OCI-LY1 (cell line): ENCODE measurements at regions not wholly inside any gene's neighbourhood (a gene's known extent, or its start where the extent isn't known, plus 50 kb on each side); places are given as distances from the start of the nearest gene placed in this dataset.

Source experiments
- EZH2 ChIP-seq: fragments of 200-600 bp; sonication (generic), shearing (Covaris generic); IDR thresholded peaks from 2 replicates; pipeline ENCODE4 v1.8.0; 2017; ENCODE audit warnings: borderline replicate concordance, mixed run types, mild to moderate bottlenecking, antibody characterized with exemption, low read length, moderate library complexity, mixed read lengths
- TF ChIP-seq, protein P1 (sequence below): fragments of 200-600 bp; sonication (generic), shearing (Covaris generic); IDR thresholded peaks from 2 replicates; pipeline ENCODE4 v1.5.1; 2017; ENCODE audit warnings: mild to moderate bottlenecking, antibody characterized with exemption, low read length, moderate library complexity, mixed read lengths

DNA sequence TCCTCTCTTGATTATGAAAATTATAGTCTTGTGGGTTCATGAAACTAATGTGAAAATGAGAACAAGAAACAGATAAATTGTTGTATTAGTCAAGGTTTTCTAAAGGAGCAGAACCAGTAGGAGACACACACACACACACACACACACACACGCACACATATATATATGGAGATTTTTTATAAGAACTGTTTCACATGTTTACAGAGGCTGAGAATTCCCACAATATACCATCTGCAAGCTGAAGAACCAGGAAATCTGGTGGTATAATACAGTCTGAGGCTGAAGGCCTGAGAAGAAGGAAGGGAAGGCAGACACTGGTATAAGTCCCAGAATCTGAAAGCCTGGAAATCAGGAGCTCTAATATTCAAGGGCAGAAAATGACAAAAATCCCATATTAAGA, 70.9 kb upstream of the RGS18 start:
- TF ChIP-seq, protein P1, sequence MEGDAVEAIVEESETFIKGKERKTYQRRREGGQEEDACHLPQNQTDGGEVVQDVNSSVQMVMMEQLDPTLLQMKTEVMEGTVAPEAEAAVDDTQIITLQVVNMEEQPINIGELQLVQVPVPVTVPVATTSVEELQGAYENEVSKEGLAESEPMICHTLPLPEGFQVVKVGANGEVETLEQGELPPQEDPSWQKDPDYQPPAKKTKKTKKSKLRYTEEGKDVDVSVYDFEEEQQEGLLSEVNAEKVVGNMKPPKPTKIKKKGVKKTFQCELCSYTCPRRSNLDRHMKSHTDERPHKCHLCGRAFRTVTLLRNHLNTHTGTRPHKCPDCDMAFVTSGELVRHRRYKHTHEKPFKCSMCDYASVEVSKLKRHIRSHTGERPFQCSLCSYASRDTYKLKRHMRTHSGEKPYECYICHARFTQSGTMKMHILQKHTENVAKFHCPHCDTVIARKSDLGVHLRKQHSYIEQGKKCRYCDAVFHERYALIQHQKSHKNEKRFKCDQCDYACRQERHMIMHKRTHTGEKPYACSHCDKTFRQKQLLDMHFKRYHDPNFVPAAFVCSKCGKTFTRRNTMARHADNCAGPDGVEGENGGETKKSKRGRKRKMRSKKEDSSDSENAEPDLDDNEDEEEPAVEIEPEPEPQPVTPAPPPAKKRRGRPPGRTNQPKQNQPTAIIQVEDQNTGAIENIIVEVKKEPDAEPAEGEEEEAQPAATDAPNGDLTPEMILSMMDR = no peak
- TF ChIP-seq EZH2 = no peak
